ENCODE measurements at regions not wholly inside any gene's neighbourhood (a gene's known extent, or its start where the extent isn't known, plus 50 kb on each side); places are given as distances from the start of the nearest gene placed in this dataset.

- DNase-seq: no peak
These were observed 53.6 kb upstream of the TPM4 start for GRCh38 chr19:16022681-16023080.

GRCh38 chr19:16023146-16023915, 53.0 kb upstream of the TPM4 start:
- DNase-seq: no peak

- DNase-seq: no peak
These were observed 51.8 kb upstream of the TPM4 start for GRCh38 chr19:16024266-16025107.

- no peak for DNase-seq
These were observed 50.9 kb upstream of the TPM4 start for GRCh38 chr19:16025108-16026101.

- DNase-seq: no peak
These were observed 50.2 kb upstream of the TPM4 start for GRCh38 chr19:16026131-16026530.
